IPS DF 4.7 (cell line): ENCODE measurements at regions not wholly inside any gene's neighbourhood (a gene's known extent, or its start where the extent isn't known, plus 50 kb on each side); places are given as distances from the start of the nearest gene placed in this dataset.
"Not testable (repeated sequence)": the region's sequence is repeated elsewhere in the genome, so short reads cannot be mapped to it uniquely, and the experiment has no call there.

Experiments
- DNase-seq: peaks from one replicate; pipeline ENCODE4 v3.0.0-alpha.2; 2013; ENCODE audit warnings: low spot score; ENCODE audit errors: extremely low read depth

DNA sequence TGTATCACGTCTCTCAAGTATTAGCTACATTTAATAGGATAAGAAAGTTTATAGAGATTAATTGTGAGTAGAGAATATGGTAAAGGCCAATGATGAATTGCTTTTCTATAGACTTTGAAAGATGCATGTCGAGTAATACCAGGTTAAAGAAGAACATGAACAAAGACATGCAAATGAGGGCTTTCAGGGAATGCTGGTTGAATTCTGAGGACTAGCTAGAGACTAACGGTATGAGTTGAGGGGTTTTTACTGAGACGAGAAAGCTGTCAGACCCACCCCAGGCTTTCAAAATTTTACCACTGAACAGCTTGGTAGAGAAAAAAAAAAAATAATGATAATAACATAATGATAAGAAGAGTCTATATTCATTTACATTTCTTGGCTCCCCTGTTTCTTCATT lies 796.0 kb upstream of the CDH8 start:
- DNase-seq, result no peak

DNA sequence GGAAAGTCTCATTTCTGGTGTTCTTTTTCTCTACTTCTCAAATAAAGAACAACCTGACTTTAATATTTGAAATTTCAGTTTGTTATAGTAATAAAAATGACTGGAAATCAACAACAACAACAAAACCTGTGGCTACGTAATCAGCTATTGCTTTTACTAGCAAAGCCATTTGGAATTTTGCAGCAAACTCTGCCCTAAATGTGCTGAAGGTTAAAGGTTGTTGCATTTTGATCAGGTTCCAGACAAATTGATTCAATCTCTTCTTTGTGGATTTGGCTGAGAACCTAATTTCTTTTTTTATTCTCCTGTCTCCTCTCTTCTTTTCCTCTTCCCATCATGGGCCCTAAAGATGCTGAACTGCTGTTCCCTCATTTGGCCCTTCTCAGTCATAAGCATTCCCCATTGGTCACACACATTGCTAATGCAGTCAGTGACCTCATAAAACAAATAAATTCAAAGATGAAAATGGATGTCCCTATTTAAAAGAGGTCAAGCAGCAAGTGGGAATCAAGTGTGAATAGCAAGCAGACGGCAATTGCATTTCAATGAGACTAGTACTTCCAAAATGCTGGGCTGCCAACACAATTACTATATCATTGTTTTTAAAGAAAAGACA lies 795.1 kb upstream of the CDH8 start:
- DNase-seq, result no peak

DNA sequence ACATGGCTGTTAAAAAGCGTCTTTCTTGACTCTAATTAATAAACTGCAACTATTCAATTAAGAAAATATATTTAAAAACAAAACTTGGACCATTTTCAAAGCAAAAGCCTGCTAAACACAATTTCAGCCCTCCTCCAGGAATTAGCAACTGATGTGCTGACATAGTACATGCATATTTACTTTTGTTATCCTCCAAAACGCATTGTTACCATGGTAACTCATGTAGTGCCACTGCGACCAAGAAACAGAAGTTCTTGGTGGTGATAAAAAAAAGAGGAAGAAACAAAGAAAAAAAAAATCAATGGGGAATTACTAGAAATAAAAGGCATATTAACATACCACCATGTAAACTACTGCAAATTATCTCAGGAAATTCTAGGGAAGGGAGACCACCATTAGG lies 793.4 kb upstream of the CDH8 start:
- DNase-seq, result no peak

DNA sequence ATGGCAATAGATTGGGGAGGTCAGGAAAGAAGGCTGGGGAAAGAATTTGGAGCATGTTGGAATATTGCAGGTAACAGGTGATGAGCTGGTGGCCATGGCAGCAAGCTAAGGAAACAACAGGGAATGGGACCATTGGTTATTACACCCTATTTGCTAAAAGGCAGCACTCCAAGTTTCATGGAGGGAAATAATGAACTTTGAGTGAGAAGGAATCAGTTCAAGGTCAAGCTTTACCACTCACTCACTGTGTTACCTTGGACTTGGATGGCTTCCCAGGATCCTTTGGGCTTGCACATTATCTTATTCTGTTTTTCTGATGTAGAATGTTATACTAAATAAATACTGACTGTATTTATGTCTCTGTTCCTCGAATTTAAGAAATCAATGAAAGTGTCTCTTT lies 792.8 kb upstream of the CDH8 start:
- DNase-seq, result no peak

DNA sequence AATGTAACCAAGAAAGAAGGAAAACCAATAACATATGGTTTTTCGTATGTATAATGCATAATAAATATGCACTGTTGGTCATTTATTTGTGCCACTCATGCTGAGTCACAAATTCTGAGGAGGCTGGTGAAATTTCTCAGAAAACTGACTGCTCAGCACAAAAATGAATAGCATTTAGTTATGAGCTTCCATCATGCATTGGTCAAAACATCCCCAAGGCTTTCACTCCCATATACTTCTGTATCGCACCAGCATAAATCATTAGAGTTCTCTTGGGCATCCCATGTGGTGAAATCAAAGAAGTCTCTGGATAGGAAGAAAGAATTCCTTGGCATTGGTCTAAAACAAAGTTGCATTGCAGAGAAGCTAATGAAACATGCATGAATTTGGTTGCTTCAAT lies 785.6 kb upstream of the CDH8 start:
- DNase-seq, result no peak

DNA sequence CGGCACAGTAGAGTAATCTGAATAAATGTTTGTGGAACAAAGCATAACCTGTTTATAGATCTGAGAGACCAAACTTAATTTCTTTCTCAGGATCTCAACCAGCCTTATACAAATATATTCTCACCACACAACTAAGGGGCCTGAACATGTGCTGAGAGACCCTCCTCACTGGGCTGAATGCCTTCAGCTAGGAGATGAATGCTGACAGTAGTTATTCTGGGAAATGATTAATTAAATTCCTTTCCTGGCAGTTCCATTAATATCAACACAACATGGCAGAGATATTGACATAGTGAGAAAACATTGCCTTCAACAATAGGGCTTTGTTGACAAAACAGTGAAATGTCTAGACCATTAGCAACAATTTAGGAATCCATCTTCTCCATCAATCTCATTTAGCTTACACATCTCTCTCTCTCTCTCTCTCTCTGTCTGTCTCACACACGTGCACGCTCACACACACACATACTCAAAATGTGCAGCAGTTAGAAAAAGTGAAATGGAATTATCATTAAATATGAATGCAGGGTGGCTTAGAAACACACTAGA lies 780.8 kb upstream of the CDH8 start:
- no peak for DNase-seq

DNA sequence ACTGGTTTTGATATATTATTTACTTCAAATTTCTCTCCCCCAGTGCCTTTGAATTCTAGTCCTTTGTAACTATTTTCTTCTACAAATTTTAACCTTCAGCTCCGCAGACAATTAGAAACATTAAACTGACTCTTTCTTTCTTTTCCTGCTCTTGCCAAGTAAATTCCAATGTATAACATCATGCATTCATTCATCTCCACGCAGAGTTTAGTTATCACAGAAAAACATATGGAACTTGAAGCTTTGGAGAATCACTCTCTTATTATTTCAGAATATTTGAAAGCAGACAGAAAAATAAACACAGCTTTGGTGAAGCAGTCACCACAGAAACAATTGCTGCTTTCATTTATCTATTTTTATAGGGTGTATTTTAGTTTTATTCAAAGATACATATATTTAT lies 778.7 kb upstream of the CDH8 start:
- no peak for DNase-seq

DNA sequence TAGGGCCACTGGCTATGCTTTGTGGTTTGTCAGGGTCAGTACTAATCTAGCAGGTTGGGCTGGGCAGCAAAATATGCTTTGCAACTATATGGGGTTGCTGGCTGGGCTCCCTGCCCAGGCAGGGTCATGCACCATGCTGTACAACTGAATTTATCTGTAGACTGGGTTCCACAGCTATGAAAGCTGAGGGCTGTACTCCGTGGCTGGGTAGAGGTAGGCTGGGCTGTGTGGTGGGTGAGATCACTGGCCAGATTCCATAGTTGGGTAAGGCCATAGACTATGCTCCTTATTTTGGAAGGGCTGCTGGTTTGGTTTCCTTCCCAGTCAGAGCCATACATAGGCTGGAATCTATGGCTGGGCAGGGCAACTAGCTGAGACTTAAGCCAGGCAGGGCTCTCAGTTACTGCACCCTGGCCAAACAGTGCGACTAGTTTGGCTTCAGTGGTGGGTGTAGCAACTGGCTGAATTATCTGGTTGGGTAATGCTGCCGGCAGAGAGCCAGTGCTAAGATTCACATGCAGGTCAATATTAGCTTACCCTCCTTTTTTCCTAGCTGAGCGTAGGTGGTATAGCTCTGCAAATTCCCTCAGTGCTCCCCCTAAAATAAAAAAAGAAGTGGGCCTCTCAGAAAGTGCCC lies 769.1 kb upstream of the CDH8 start:
- no peak for DNase-seq

DNA sequence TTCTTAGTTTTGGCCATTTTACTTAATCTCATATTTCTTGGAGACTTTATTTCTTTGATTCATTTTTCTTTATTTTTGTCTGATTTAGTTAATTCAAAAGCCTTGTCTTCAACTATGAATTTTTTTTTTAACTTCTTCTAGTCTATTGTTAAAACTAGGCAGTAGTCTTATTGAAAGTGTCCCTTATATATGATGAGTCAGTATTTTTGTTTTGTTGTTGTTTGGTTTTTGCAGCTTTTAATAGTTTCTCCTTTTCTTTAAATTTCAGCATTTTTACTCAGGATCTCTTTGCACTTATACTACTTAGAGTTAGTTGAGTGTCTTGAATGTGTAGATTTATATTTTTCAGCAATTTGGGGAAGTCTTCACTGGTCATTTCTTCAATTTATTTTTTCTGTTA lies 758.5 kb upstream of the CDH8 start:
- no peak for DNase-seq

DNA sequence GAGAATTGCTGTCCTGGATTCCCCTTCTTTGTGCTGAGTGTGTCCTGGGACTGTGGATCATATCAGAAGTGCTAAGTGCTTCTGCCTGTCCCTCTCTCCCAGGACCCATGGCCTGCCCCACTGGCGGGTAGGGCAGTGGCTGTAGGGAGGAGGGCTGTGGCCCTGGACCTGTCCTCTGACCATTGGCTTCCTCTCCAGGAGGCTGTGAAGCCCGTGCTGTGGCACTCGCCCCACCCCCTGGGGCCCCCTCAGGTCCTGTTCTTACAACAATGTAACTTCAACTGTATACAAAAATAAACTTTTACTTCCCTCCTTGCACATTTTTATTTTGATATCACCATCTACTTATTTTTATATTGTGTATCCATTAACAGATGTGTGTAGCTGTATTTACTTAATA lies 743.8 kb upstream of the CDH8 start:
- DNase-seq, result not testable (repeated sequence)

DNA sequence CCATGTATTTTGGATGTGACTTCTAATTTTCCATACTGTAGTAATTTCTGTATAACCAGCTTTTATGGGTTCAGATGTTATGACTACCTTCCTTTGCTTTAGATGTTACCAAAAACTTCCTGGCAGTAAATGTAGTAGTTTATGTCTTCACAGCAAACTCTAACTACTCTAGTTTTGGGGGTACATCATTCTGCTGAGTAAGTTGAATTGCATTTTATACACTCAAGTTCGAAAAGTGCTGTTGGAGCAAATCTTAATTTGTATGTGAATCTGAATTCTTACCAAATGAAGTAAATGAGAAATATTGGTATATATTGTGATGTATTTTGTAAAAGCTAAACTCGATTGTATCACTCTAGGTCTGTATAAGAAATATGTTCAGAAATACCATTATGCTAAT lies 728.3 kb upstream of the CDH8 start:
- DNase-seq, result no peak

DNA sequence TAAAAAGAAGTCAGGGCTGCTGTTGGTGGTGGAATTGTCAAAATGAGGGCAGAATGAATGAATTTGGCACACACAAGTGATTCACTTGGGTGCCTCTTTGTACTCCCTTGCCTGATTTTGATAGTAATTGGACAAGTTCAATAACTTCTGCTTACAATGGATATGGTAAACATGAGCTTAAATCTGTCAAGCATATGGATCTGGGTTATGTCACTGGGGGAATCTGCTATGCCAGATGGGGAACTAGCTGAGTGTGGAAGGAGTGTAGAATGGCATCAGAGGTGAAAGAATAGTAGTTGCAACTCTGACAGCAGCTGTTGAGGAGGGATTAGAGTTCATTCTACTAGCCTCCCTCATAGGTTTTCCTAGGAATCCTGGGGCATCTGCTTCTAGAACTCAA lies 724.2 kb upstream of the CDH8 start:
- DNase-seq, result no peak

DNA sequence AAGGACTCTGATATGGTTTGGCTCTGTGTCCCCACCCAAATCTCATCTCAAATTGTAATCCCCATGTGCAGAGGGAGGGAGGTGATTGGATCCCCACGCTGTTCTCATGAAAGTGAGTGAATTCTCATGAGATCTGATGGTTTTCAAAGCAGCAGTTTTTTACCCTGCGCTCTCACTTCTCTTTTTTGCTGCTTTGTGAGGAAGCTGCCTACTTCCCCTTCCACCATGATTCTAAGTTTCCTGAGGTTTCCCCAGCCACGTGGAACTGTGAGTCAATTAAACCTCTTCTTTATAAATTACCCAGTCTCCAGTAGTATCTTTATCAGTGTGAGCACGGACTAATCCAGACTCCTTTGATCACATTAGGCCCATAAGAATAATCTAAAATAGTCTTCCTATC lies 719.7 kb upstream of the CDH8 start:
- DNase-seq, result no peak

DNA sequence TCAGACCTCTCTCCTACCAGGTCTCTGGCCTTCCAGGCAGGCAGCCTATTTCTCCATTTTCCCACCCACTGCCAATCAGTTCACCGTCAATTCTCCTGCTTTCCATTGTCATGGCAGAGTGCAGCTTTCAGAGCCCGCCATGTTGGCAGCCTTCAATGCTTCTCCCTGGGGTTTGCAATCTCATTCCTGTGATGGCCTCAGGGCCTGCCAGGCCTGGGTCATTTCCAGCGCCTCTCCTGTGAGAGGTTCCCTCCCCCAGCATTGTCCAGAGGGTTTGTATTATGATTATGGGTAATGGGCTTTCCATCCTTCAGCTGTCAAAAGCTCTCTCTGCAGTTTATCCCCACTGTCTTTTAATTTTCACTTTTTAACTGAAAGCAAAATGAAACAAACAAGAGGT lies 716.6 kb upstream of the CDH8 start:
- no peak for DNase-seq

DNA sequence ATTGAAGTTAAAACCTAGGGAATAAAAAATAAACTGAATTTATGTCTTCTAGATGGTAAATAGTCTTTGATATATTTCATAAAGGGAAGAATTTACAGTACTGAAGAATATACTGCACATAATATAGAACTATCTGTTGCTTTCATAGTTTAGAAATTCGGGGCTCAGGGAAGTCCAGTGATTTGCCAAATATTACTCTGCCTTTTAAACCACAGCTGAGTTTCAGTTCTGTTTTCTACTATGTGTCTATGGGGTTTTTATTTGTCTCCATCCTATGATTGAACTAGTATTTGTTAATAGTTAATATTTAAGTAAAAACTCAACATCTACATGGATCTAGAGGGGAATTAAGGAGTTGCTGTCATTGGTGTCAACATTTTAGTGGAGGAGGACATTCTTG lies 715.0 kb upstream of the CDH8 start:
- DNase-seq, result no peak

DNA sequence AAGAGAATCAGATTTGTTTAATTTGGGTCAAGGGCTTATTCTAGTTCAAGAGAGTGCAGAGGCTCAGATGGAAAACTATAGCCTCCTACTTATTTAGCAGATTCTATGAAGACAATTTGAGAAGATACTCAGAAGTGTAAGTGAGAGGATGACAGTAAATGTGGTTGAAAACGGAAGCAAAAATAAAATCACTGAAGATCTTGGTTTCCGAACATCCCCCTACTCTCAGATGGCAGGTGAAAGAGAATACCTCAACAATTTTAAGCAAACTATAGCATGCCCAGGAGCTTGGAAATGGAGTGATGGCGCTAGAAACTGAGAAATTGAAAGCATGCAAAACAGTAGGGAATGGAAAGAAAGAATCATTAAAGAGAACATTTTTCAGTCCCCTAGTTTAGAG lies 705.5 kb upstream of the CDH8 start:
- no peak for DNase-seq

DNA sequence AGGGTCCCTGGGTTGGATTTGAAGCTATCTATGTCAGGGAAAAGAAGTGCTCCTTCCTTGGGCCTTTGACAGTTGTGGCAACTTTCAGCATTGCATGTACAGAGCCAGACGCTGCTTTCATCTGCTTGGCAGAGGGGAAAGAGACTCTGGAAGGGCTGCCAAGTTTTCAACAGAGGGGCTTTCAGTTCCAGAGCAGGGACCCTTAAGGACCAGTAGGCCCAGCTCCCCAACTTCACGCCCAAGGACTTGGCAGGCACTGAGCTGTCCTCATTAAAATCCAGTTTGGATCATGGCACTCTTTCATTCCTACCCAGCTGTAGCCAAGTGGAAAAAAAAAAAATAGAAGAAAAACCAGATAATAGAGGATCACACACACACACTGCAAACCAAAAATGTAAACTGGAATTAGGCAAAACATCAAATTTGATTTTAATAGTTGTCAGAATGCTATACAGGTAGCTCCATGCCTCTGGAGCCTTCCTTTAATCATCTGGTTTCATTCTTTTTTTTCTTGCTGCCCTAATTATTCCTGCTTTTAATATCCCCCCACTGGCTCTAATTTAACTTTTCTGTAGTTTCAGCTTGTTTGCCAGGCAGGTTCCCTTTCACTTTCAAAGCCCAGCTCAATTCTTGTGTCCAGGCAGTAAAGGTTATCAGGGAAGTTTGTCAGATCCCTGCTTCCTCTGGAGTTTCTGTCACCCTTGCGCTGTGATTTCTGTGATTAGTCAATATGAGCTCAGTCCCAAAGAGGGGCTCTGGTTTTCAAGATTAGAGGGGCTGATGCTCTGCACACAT lies 702.6 kb upstream of the CDH8 start:
- DNase-seq, result no peak

DNA sequence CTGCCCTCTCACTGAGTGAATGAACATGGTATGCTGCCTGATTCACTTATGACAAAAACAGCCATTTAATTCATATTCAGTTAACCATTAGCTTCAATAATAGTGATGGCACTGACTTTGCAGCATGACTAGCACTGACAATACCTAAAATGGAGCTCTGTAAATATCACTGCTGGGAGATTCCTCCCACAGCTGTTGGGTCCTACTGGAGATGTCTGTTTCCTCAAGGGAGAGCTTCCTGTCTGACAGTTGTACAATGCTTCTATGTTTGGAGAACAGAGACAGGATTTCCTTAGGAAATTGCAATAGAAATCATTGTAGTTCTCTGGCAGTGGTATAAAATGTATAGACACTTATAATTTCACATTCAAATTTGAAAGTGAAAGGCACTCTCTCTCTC lies 695.9 kb upstream of the CDH8 start:
- DNase-seq, result no peak

DNA sequence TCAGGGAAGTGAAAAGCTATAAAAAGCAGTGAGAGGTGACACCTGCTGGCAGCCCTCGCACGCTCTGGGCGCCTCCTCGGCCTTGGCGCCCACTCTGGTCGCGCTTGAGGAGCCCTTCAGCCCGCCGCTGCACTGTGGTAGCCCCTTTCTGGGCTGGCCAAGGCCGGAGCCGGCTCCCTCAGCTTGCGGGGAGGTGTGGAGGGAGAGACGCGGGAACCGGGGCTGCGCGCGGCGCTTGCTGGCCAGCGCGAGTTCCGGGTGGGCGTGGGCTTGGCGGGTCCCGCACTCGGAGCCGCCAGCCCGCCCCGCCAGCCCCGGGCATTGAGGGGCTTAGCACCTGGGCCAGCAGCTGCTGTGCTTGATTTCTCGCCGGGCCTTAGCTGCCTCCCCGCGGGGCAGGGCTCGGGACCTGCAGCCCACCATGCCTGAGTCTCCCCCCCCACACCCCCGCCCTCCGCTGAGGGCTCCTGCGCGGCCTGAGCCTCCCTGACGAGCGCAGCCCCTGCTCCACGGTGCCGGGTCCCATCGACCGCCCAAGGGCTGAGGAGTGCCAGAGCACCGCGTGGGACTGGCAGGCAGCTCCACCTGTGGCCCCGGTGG lies 688.5 kb upstream of the CDH8 start:
- not testable (repeated sequence) for DNase-seq

DNA sequence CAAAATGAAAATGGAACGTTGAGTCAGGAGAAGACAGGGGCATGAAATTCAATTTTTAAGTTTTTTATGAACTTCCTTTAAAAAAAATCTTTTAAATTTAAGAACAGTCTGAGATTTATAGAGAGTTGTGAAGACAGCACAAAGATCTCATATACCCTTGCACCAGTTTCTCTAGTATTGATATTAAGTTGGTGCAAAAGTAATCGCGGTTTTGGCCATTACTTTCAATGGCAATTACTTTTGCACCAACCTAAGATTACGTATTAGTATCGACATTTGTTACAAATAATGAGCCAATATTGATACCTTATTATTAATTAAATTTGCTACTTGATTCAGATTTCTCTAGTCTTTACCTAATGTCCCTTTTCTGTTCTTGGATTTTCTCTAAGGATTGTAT lies 684.4 kb upstream of the CDH8 start:
- DNase-seq, result no peak

DNA sequence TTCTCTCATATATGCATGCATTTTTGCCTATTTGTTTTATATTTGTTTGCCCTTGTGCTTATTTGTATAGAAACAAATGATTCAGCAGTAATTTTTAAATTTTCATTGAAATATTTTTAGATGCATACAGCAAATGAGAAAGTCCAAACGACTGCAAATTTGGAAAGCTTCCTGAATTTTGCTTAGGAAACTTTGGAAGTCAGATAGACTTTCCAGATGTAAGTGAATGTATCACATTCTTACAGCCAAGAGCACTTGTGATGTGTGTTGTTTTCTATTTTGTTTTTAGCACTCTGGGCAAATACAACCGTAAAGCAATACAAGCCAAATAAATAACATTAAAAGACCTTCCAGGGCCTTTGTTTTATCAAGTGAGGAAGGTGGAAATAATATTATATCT lies 680.8 kb upstream of the CDH8 start:
- no peak for DNase-seq

DNA sequence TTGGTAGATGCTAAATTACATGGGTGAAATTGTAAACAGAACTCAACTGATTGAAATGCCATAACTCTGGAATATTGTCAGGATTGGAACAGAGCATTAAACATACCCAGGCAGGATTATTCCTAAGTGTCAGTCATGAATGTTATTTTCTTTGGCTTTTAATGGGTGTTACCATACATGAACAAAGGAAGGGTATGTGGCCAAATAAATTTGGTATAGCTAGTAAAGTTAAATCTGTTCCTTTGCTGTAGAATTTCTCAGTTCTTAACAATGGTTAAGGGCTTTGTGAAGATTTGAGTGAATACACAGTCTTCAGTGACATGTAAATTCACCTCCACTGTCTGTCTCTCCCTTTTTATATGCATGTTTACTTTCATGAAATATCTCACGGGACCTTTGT lies 679.5 kb upstream of the CDH8 start:
- no peak for DNase-seq
